GM18507 (cell line): ENCODE measurements at regions not wholly inside any gene's neighbourhood (a gene's known extent, or its start where the extent isn't known, plus 50 kb on each side); places are given as distances from the start of the nearest gene placed in this dataset.
"Not testable (repeated sequence)": the region's sequence is repeated elsewhere in the genome, so short reads cannot be mapped to it uniquely, and the experiment has no call there.

Experiments used
- DNase-seq: peaks from one replicate; pipeline ENCODE4 v3.0.0; 2011; ENCODE audit warnings: low read depth; ENCODE audit not compliant: insufficient read length; ENCODE audit errors: extremely low spot score
- FAIRE-seq: peaks from 2 replicates; lab custom pipeline; 2011; peaks lifted over from hg19 to GRCh38; lab: Jason Lieb, UNC

- DNase-seq (no peak), FAIRE-seq (no peak)
Measured at GRCh38 chr3:144548346-144548745, 576.7 kb downstream of the DIPK2A start.

DNA sequence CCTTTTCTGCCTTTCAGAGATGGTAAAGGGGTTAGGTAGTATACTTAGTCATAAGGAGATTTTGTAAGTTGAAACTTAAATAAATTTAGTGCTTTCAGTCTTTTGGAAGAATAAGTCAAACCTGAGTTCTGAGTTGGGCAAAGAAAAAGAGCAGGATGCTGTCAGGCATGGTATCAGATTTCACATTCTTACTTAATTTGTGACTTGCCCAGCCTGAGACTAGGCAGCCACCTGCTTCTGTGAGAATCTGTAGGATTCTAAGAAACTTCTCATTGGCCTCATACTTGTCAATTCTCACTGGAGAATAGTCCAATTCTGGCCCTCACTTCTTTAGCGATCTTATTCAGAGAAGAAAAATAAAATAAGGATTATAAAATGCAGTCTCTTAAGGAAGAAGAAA, 577.5 kb downstream of the DIPK2A start:
- DNase-seq (no peak), FAIRE-seq (no peak)

DNA sequence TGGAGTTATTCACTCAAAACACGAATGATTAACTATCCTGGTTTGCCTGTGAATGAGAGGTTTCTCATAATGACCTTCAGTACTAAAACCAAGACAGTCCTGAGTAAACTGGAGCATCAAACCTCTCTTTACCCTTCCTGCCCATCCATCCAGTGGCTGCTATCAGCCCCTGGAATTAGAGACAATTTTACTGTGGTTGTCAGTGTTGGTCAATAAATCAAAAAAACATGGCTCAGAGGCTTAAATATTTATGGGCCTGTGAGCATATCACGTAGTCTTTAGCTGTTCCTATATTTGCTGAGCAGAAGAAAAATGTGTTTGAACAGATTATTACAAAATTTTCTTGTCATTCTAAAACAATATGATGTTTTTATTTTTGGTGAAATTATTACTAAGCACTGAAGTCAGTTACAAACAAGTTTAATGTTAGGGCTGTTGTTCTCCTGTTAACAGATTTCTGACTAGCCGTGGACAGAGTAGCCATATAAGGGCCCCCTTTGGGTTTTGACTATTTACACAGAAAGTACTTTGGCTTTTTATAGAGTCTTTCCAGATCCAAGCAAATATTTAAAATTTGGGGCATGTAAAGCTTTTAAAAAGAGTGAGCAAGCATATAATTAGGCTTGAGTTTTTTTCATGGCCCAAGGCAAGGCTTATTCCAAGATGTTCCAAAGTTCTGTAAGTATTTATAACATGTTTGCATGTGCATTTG, 580.9 kb downstream of the DIPK2A start:
- DNase-seq (no peak), FAIRE-seq (no peak)

GRCh38 chr3:144553301-144553700, 581.7 kb downstream of the DIPK2A start:
- FAIRE-seq: no peak
- no peak for DNase-seq

- FAIRE-seq (no peak), DNase-seq (no peak)
Measured at GRCh38 chr3:144554889-144555288, 583.3 kb downstream of the DIPK2A start.

DNA sequence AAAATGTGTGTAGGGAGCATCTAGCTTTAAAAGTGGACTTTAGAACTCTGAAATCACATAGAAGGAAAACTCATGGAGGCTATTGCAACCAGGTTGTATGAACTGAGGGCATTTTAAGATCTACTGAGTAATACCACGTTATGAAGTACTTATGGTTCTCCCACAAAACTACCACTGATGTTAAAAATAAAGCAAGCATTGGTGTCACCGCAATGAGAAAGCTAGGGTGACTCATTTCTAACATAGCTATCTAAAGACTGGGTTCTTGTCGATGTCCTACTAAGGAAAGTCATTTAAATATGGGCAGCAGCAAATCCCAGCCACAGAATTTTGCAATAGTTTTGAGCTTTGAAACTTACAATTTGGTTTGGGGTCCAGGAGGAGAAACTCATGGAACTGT, 584.8 kb downstream of the DIPK2A start:
- FAIRE-seq (no peak), DNase-seq (no peak)

DNA sequence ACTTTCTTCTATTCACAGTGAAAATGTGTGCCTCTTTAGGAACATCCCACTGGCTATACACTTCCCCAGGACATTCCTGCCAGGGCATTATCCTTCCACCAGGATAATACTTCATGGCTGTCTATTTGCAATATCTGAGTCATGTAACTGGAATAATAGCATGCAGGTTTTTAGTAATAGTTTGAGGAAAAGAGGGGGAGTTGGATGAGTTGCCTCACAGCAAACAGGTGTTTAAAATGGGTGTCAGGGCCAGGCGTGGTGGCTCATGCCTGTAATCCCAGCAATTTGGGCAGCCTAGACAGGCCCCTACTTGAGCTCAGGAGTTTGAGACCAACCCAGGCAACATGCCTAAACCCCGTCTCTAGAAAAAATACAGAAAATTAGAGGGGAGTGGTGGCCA, 585.9 kb downstream of the DIPK2A start:
- no peak for FAIRE-seq
- no peak for DNase-seq

DNA sequence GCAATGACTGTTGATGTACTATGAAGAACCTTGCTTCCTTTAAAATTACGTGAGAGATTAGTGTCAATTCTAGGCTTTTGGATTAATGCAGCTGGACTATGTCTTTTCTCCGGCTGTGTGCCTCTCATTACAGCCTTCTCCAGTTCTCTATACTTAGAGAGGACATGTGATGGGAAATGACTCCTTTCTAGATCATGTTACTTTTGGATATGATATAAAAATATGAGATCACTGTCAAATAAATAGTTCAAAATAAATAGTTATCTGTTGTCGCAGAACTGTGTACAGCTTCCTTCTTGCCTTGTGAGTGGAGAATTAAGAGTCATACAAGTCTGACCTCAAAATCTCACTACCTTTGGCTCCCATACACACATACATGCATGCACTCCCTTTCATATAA, 592.4 kb downstream of the DIPK2A start:
- DNase-seq (no peak), FAIRE-seq (no peak)

DNA sequence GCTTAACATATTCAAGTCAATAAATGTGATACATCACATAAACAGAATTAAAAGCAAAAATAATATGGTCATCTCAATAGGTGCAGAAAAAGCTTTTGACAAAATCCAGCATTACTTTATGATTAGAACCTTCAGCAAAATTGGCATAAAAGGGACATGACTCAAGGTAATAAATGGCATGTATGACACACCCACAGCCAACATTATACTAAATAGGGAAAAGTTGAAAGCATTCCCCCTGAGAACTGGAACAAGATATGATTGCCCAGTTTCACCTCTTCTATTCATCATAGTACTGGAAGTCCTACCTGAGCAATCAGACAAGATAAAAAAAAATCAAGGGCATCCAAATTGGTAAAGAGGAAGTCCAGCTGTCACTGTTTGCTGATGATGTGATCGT, 594.7 kb downstream of the DIPK2A start:
- DNase-seq: no peak
- no peak for FAIRE-seq

GRCh38 chr3:144569651-144570050, 598.0 kb downstream of the DIPK2A start:
- FAIRE-seq: no peak

GRCh38 chr3:144583871-144584270, 612.2 kb downstream of the DIPK2A start:
- FAIRE-seq (no peak), DNase-seq (no peak)

More at GRCh38 chr3:144569651-144570050, 598.0 kb downstream of the DIPK2A start:
- DNase-seq: no peak

DNA sequence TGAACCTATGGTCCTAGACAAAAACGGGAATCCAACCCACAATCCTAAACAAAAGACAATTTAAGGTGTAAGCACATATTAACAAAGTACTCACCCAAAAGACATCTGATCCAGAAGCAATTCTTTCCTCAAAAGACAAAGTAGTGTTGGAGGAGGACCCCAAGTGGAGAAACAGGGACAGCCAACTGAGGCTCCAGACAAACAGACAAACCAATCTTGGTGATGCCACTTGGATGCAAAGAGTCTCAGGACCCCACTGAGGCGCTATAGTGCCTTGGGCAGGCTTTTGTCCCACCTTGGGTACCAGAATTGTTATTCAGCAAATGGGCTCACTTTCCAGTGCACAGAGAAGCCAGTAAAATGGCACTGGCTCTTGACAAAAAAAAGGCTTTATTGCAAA, 613.8 kb downstream of the DIPK2A start:
- DNase-seq: no peak
- no peak for FAIRE-seq

GRCh38 chr3:144585953-144586352, 614.3 kb downstream of the DIPK2A start:
- no peak for FAIRE-seq
- no peak for DNase-seq

GRCh38 chr3:144586382-144586781, 614.8 kb downstream of the DIPK2A start:
- FAIRE-seq (no peak), DNase-seq (no peak)

DNA sequence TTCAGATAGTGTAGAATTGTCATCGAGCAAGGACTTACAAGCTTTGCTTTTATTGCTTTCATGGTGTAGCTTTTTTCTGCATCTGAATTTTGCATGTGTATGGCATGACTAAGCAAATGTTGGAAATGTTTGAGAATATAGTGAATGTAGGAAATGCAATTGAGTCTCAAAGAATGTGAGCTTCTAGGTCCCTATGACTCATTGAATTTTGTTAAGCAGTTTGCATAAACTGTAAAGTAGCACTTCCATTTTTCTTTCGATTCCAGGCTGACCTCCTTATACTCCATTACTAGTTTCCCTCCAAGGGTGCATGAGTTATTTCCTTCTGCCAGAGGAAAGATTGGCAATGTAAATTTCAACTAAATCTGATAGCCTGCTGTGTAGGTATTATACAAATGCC, 619.2 kb downstream of the DIPK2A start:
- DNase-seq (no peak), FAIRE-seq (no peak)

DNA sequence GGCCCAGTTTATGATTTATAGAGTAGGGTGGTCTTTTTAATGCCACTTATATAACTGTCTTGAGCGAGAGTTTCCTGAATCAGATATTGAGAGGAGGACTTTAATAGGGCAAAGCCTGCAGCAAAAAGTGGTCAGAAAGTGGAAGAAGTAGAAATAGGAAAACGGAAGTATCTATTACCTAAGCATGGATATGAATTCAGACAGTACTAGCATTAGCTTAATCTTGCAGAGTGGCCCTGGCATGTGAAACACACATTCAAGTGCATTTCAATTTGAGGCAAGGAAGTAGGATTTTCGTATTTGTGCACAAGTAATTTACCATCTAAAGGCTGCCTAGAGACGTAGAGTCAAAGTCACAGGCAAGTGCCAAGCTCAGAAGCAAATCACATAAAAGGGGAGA, 622.3 kb downstream of the DIPK2A start:
- DNase-seq: no peak
- FAIRE-seq: no peak

DNA sequence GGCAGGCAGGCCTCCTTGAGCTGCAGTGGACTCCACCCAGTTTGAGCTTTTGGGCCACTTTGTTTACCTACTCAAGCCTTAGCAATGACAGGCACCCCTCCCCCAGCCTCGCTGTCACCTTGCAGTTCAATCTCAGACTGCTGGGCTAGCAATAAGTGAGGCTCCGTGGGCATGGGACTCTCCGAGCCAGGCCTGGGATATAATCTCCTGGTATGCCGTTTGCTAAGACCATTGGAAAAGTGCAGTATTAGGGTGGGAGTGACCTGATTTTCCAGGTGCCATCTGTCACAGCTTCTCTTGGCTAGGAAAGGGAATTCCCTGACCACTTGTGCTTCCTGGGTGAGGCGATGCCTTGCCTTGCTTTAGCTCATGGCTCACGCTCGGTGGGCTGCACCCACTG, 648.6 kb downstream of the DIPK2A start:
- not testable (repeated sequence) for DNase-seq, FAIRE-seq

- DNase-seq (no peak), FAIRE-seq (no peak)
Measured at GRCh38 chr3:144622845-144623244, 651.2 kb downstream of the DIPK2A start.

DNA sequence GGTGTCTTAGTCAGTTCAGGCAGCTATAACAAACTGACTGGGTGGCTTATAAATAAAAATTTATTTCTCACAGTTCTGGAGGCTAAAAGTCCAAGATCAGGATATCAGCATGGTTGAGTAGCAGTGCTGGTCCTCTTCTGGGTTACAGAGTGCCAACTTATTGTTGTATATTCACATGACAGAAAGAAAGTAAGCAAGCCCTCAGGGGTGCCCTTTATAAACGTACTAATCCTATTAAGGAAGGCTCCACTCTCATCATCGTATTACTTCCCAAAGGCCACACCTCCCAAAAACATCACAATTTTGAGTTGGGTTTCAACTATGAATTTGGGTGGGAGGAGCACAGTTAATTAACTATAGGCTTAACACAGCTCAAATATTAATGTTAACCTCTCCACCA, 653.0 kb downstream of the DIPK2A start:
- no peak for FAIRE-seq
- DNase-seq: no peak

DNA sequence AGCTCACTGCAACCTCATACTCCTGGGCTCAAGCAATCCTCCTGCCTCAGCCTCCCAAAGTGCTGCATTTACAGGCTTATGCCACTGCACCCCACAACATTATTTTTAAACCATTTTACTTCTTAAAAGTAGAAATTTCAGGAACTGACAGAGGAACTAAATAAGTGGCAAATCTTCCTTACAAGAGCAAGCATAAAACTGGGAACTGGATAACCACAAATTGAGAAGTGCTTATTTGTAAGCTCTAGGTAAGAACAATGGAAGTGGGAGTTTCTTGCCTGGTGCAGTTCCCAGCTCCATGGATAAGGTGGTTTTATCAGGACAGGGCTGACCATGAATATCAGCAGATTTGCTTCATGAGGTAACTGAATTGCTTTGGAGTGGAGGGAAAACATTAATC, 655.2 kb downstream of the DIPK2A start:
- DNase-seq (no peak), FAIRE-seq (no peak)

- DNase-seq (no peak), FAIRE-seq (no peak)
Measured at GRCh38 chr3:144629381-144629780, 657.8 kb downstream of the DIPK2A start.

GRCh38 chr3:144636833-144637232, 665.2 kb downstream of the DIPK2A start:
- FAIRE-seq (no peak), DNase-seq (no peak)
